OCI-LY1 (cell line): ENCODE measurements at regions not wholly inside any gene's neighbourhood (a gene's known extent, or its start where the extent isn't known, plus 50 kb on each side); places are given as distances from the start of the nearest gene placed in this dataset.

Experiments
- H2AFZ ChIP-seq: fragments of 200-600 bp; sonication (generic), shearing (Covaris generic); 2 replicates; pipeline ENCODE4 v1.6.0; 2014; ENCODE audit warnings: antibody characterized with exemption, mild to moderate bottlenecking, low read length
- H3F3A ChIP-seq: fragments of 200-600 bp; sonication (generic), shearing (Covaris generic); 2 replicates; pipeline ENCODE4 v1.6.0; 2014; ENCODE audit warnings: mild to moderate bottlenecking, antibody characterized with exemption, low read length, moderate library complexity; ENCODE audit not compliant: insufficient read depth
- H3K27ac ChIP-seq: fragments of 200-600 bp; sonication (generic); 2 replicates; pipeline ENCODE4 v1.5.1; 2014; ENCODE audit warnings: low read length, mixed run types, mild to moderate bottlenecking, low read depth; ENCODE audit not compliant: poor library complexity, severe bottlenecking
- H3K27me3 ChIP-seq: fragments of 200-600 bp; sonication (generic); 2 replicates; pipeline ENCODE4 v1.6.0; 2014; ENCODE audit warnings: antibody characterized with exemption, mild to moderate bottlenecking, low read length, moderate library complexity; ENCODE audit not compliant: insufficient read depth
- H3K36me3 ChIP-seq: fragments of 200-600 bp; sonication (generic); 2 replicates; pipeline ENCODE4 v1.6.1; 2014; ENCODE audit warnings: mild to moderate bottlenecking, antibody characterized with exemption, low read length, moderate library complexity, mixed read lengths; ENCODE audit not compliant: insufficient read depth
- H3K4me1 ChIP-seq: fragments of 200-600 bp; sonication (generic); 2 replicates; pipeline ENCODE4 v1.5.1; 2014; ENCODE audit warnings: mild to moderate bottlenecking, low read length, moderate library complexity; ENCODE audit not compliant: insufficient read depth, severe bottlenecking
- H3K4me2 ChIP-seq: fragments of 200-600 bp; sonication (generic), shearing (Covaris generic); 2 replicates; pipeline ENCODE4 v1.6.1; 2014; ENCODE audit warnings: low read length
- H3K4me3 ChIP-seq: fragments of 200-600 bp; sonication (generic); 2 replicates; pipeline ENCODE4 v1.5.1; 2014; ENCODE audit warnings: low read length, low read depth, mild to moderate bottlenecking, mixed read lengths; ENCODE audit not compliant: poor library complexity, severe bottlenecking
- H3K79me2 ChIP-seq: fragments of 200-600 bp; shearing (Covaris generic); 2 replicates; pipeline ENCODE4 v1.6.1; 2016; ENCODE audit warnings: mixed run types, low read length, mixed read lengths; ENCODE audit not compliant: insufficient read depth
- H3K9ac ChIP-seq: fragments of 200-600 bp; sonication (generic), shearing (Covaris generic); 2 replicates; pipeline ENCODE4 v1.6.1; 2014; ENCODE audit warnings: mild to moderate bottlenecking, low read length, mixed read lengths
- H3K9me2 ChIP-seq: fragments of 200-600 bp; sonication (generic), shearing (Covaris generic); 2 replicates; pipeline ENCODE4 v1.6.1; 2014; ENCODE audit warnings: low read depth, mild to moderate bottlenecking, low read length, mixed read lengths
- H3K9me3 ChIP-seq: fragments of 200-600 bp; shearing (Covaris generic); 2 replicates; pipeline ENCODE4 v1.6.1; 2014; ENCODE audit warnings: low read length, mixed read lengths
- H4K20me1 ChIP-seq: fragments of 200-600 bp; sonication (generic), shearing (Covaris generic); 2 replicates; pipeline ENCODE4 v1.6.0; 2016; ENCODE audit warnings: mild to moderate bottlenecking, low read length; ENCODE audit not compliant: insufficient read depth
- EZH2 ChIP-seq: fragments of 200-600 bp; sonication (generic), shearing (Covaris generic); IDR thresholded peaks from 2 replicates; pipeline ENCODE4 v1.8.0; 2017; ENCODE audit warnings: borderline replicate concordance, mixed run types, mild to moderate bottlenecking, antibody characterized with exemption, low read length, moderate library complexity, mixed read lengths
- TF ChIP-seq, protein P1 (sequence below): fragments of 200-600 bp; sonication (generic), shearing (Covaris generic); IDR thresholded peaks from 2 replicates; pipeline ENCODE4 v1.5.1; 2017; ENCODE audit warnings: mild to moderate bottlenecking, antibody characterized with exemption, low read length, moderate library complexity, mixed read lengths

DNA sequence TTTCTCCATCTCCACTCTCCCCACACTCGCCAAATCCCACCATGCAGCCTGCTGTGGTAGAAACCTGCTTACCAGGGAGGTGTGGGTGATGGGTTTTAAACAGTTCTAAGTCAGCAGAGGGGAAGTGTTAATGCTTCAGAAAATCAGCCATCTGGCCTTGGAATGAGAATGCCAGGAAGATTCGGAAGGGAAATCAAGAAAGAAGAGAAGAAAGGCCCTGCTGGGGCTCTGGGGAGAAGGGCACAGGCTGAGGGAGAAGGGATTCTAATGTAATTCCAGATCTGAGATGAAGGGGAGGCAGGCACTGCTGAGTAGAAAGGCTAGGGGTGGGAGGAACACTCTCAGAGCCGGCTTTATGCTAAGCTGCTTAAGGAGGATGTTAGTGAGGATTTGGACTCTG lies 434.7 kb upstream of the DMAC1 start:
- H4K20me1 ChIP-seq = no peaks in the 10 kb centered on the region
- no peaks in the 10 kb centered on the region for H3F3A ChIP-seq
- no peak overlapping the region for H3K27ac ChIP-seq
- no peaks in the 10 kb centered on the region for H3K9me2 ChIP-seq
- H3K79me2 ChIP-seq = no peaks in the 10 kb centered on the region
- no peak overlapping the region for H3K4me2 ChIP-seq
- H3K4me3 ChIP-seq = no peak overlapping the region
- no peak overlapping the region for H3K9ac ChIP-seq
- H3K36me3 ChIP-seq = no peaks in the 10 kb centered on the region
- H2AFZ ChIP-seq = no peak overlapping the region
- TF ChIP-seq EZH2 = no peak
- TF ChIP-seq, protein P1, sequence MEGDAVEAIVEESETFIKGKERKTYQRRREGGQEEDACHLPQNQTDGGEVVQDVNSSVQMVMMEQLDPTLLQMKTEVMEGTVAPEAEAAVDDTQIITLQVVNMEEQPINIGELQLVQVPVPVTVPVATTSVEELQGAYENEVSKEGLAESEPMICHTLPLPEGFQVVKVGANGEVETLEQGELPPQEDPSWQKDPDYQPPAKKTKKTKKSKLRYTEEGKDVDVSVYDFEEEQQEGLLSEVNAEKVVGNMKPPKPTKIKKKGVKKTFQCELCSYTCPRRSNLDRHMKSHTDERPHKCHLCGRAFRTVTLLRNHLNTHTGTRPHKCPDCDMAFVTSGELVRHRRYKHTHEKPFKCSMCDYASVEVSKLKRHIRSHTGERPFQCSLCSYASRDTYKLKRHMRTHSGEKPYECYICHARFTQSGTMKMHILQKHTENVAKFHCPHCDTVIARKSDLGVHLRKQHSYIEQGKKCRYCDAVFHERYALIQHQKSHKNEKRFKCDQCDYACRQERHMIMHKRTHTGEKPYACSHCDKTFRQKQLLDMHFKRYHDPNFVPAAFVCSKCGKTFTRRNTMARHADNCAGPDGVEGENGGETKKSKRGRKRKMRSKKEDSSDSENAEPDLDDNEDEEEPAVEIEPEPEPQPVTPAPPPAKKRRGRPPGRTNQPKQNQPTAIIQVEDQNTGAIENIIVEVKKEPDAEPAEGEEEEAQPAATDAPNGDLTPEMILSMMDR = no peak
- no peaks in the 10 kb centered on the region for H3K4me1 ChIP-seq
- no peaks in the 10 kb centered on the region for H3K27me3 ChIP-seq
- H3K9me3 ChIP-seq = no peaks in the 10 kb centered on the region

DNA sequence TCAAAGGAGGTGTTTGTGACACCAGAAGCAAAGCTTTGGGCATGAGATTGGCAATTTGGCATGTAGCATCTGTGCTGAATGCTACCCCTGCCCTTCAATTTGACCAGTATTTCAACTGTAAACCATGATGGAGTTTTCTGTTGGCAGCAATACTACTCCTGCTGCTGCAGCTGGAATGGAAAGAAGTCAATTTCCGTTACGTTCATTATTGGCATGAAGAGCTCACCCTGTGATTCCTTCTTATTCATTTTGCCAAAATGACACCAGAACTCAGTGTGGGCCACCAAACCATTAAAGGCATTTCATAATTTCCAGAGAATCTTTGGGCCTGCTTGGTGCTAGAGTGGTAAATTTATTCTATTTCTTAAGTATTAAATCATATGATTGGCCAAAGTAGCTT lies 433.1 kb upstream of the DMAC1 start:
- H3F3A ChIP-seq = no peaks in the 10 kb centered on the region
- no peak overlapping the region for H3K4me3 ChIP-seq
- no peak overlapping the region for H3K27ac ChIP-seq
- no peaks in the 10 kb centered on the region for H3K9me2 ChIP-seq
- no peak for TF ChIP-seq EZH2
- TF ChIP-seq, protein P1 = no peak
- no peaks in the 10 kb centered on the region for H3K4me1 ChIP-seq
- no peaks in the 10 kb centered on the region for H3K27me3 ChIP-seq
- no peaks in the 10 kb centered on the region for H3K36me3 ChIP-seq
- H3K9me3 ChIP-seq = no peaks in the 10 kb centered on the region
- H3K9ac ChIP-seq = no peak overlapping the region
- no peak overlapping the region for H2AFZ ChIP-seq
- H3K4me2 ChIP-seq = no peak overlapping the region
- no peaks in the 10 kb centered on the region for H4K20me1 ChIP-seq
- H3K79me2 ChIP-seq = no peaks in the 10 kb centered on the region

DNA sequence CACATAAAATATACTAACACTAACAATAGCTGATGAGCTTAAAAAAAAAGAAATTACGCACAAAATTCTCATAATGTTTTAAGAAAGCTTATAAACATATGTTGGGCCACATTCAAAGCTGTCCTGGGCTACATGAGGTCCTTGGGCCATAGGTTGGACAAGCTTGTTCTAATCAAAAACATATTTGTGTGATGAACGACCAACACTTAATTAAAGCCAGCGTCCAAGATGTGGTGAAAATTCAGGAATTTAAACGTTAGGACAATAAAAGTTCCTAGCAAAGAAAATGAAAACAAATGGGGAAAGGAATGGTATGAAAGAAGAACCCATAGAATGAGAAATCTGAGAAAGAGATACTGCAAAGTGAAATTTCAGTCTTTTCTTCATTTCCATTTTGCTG lies 429.6 kb upstream of the DMAC1 start:
- no peaks in the 10 kb centered on the region for H3K36me3 ChIP-seq
- H3K9ac ChIP-seq = no peak overlapping the region
- H2AFZ ChIP-seq = no peak overlapping the region
- H3K4me3 ChIP-seq = no peak overlapping the region
- no peak overlapping the region for H3K27ac ChIP-seq
- TF ChIP-seq, protein P1 = no peak
- no peak for TF ChIP-seq EZH2
- H3F3A ChIP-seq = no peaks in the 10 kb centered on the region
- H3K9me2 ChIP-seq = no peaks in the 10 kb centered on the region
- H3K79me2 ChIP-seq = no peaks in the 10 kb centered on the region
- H3K4me1 ChIP-seq = no peaks in the 10 kb centered on the region
- H3K9me3 ChIP-seq = no peaks in the 10 kb centered on the region
- H4K20me1 ChIP-seq = no peaks in the 10 kb centered on the region
- H3K4me2 ChIP-seq = no peak overlapping the region
- no peaks in the 10 kb centered on the region for H3K27me3 ChIP-seq
